GM23248 (cell line): ENCODE measurements at regions not wholly inside any gene's neighbourhood (a gene's known extent, or its start where the extent isn't known, plus 50 kb on each side); places are given as distances from the start of the nearest gene placed in this dataset.

Experiments
- EZH2 ChIP-seq: fragments of 200-600 bp; sonication (generic); IDR thresholded peaks from 2 replicates; pipeline ENCODE4 v1.6.1; 2018; ENCODE audit warnings: antibody characterized with exemption, mild to moderate bottlenecking; ENCODE audit not compliant: insufficient read depth, poor library complexity, severe bottlenecking
- EZH2phosphoT487 ChIP-seq: fragments of 200-600 bp; sonication (generic); IDR thresholded peaks from 2 replicates; pipeline ENCODE4 v1.6.1; 2018; ENCODE audit warnings: antibody characterized with exemption, moderate library complexity, mild to moderate bottlenecking, low read depth; ENCODE audit not compliant: insufficient read depth

GRCh38 chr13:73696713-73697112 lies 437.5 kb downstream of the KLF12 start:
- no peak for TF ChIP-seq EZH2
- TF ChIP-seq EZH2phosphoT487, result no peak
